HepG2 (cell line): ENCODE measurements at regions not wholly inside any gene's neighbourhood (a gene's known extent, or its start where the extent isn't known, plus 50 kb on each side); places are given as distances from the start of the nearest gene placed in this dataset.

Experiments used
- ATAC-seq: fragments of 200-7000 bp; cut with Tn5 transposase; 3 replicates; pipeline ENCODE4 v1.9.1; 2020; ENCODE audit warnings: mild to moderate bottlenecking, moderate library complexity
- BruUV-seq: library from RNA; stranded (reverse); fragments of 400-500 nt; replicated peaks from 2 replicates; lab custom pipeline; 2021; lab: Mats Ljungman, UMichigan
- CTCF ChIA-PET: fragments of 300-600 bp; formaldehyde crosslinking; extraction: SDS; loops from one replicate; lab custom pipeline; 2021; ENCODE audit warnings: low total read pairs, inconsistent platforms, low intra/inter-chr PET ratio; lab: Yijun Ruan, JAX
- POLR2A ChIA-PET: fragments of 350-600 bp; sonication (Branson Sonifier 250); formaldehyde crosslinking; loops from one replicate; lab custom pipeline; 2020; ENCODE audit warnings: antibody characterized with exemption, inconsistent platforms; lab: Yijun Ruan, JAX
- DNase-seq: peaks from one replicate; pipeline ENCODE4 v3.0.0-alpha.2; 2015; ENCODE audit warnings: low spot score
- FAIRE-seq: peaks from 3 replicates; lab custom pipeline; 2011; peaks lifted over from hg19 to GRCh38; lab: Jason Lieb, UNC
- H2AFZ ChIP-seq: one replicate; pipeline ENCODE4 v1.6.1; 2011; ENCODE audit warnings: low read length, inconsistent platforms
- H3K27ac ChIP-seq: fragments of 300-600 bp; 3 replicates; pipeline ENCODE4 v1.8.0; 2011; ENCODE audit warnings: mixed run types, mild to moderate bottlenecking, mixed read lengths, low read length, inconsistent platforms; ENCODE audit not compliant: insufficient read depth; ENCODE audit errors: extremely low read length
- H3K27me3 ChIP-seq, 2 experiments: fragments of 200-600 bp in 1 of 2; 2 replicates in 1 of 2; 3 replicates in 1 of 2; pipeline versions ENCODE4 v1.6.0 to v1.8.0; 2011; ENCODE audit warnings: low read length in 2 of 2, mild to moderate bottlenecking in 2 of 2, moderate library complexity in 2 of 2, inconsistent platforms in 1 of 2; ENCODE audit not compliant: insufficient read depth in 2 of 2, control insufficient read depth in 1 of 2
- H3K36me3 ChIP-seq, 2 experiments: fragments of 200-600 bp in 1 of 2; replicated peaks in 1 of 2; 2 replicates in 1 of 2; 3 replicates in 1 of 2; pipeline versions ENCODE4 v1.5.1 to v1.8.0; 2011; ENCODE audit warnings: low read length in 2 of 2, inconsistent platforms in 1 of 2; ENCODE audit not compliant: insufficient read depth in 2 of 2, control insufficient read depth in 1 of 2
- H3K4me1 ChIP-seq: 2 replicates; pipeline ENCODE4 v1.5.1; 2012; ENCODE audit warnings: low read length, inconsistent platforms; ENCODE audit not compliant: insufficient read depth
- H3K4me2 ChIP-seq: 2 replicates; pipeline ENCODE4 v1.6.0; 2011; ENCODE audit warnings: low read depth, low read length, inconsistent platforms
- H3K4me3 ChIP-seq, 3 experiments: fragments of 200-600 bp in 1 of 3; sonication (generic), shearing (Covaris generic) in 1 of 3; replicated peaks in 1 of 3; 2 replicates each; pipeline ENCODE4 v1.5.1; 2011 to 2016; ENCODE audit warnings: low read length in 3 of 3, inconsistent platforms in 2 of 3, low read depth in 2 of 3, mild to moderate bottlenecking in 2 of 3, control low read depth in 1 of 3, mixed read lengths in 1 of 3; ENCODE audit not compliant: insufficient read depth in 1 of 3
- H3K79me2 ChIP-seq: one replicate; pipeline ENCODE4 v1.6.1; 2011; ENCODE audit warnings: low read length, inconsistent platforms; ENCODE audit not compliant: insufficient read depth
- H3K9ac ChIP-seq: 2 replicates; pipeline ENCODE4 v1.6.0; 2011; ENCODE audit warnings: mild to moderate bottlenecking, low read depth, low read length, inconsistent platforms; ENCODE audit not compliant: insufficient read depth
- H3K9me3 ChIP-seq: 2 replicates; pipeline ENCODE4 v1.5.1; 2012; ENCODE audit warnings: mild to moderate bottlenecking, low read length
- H4K20me1 ChIP-seq: 2 replicates; pipeline ENCODE4 v1.6.0; 2011; ENCODE audit warnings: inconsistent platforms, mild to moderate bottlenecking, low read length, moderate library complexity; ENCODE audit not compliant: insufficient read depth
- MNT ChIP-seq: fragments of 450-650 bp; IDR thresholded peaks from 2 replicates; pipeline ENCODE4 v1.6.1; 2016
- SYNCRIP ChIP-seq: fragments of 200-400 bp; formaldehyde crosslinking; IDR thresholded peaks from 2 replicates; pipeline ENCODE4 v1.6.1; 2018; ENCODE audit warnings: mild to moderate bottlenecking, low read depth, low read length; ENCODE audit not compliant: insufficient read depth
- TIGD3 ChIP-seq: sonication (generic); formaldehyde crosslinking; IDR thresholded peaks from 2 replicates; pipeline ENCODE4 v1.5.1; 2020; ENCODE audit warnings: mild to moderate bottlenecking, missing genetic modification reagents, borderline replicate concordance
- ZNF180 ChIP-seq: sonication (generic); formaldehyde crosslinking; IDR thresholded peaks from 2 replicates; pipeline ENCODE4 v1.4.0; 2020; ENCODE audit warnings: low read depth, missing genetic modification reagents, borderline replicate concordance
- ZNF230 ChIP-seq: sonication (generic); formaldehyde crosslinking; IDR thresholded peaks from 2 replicates; pipeline ENCODE4 v1.4.0; 2020; ENCODE audit warnings: mild to moderate bottlenecking, missing genetic modification reagents
- ZNF280B ChIP-seq: sonication (generic); formaldehyde crosslinking; IDR thresholded peaks from 2 replicates; pipeline ENCODE4 v1.5.0; 2020; ENCODE audit warnings: missing genetic modification reagents, mild to moderate bottlenecking, borderline replicate concordance
- WGBS: methylation state at CpG from one replicate; pipeline ENCODE4 v1.1.6; 2017; ENCODE audit warnings: low lambda C conversion rate; 5-methylcytosine and 5-hydroxymethylcytosine counted together
- in situ Hi-C: cut with HindIII; loops from 2 replicates; pipeline ENCODE4 v1.10.0; 2017; ENCODE audit warnings: low pct_unique_long_range_greater_than_20kb; ENCODE audit not compliant: extremely low pct_ligation_motif_present
- intact Hi-C: fragments of 100-400 bp; cut with micrococcal nuclease; formaldehyde crosslinking; loops from one replicate; pipeline ENCODE4 v1.10.0; 2022; ENCODE audit not compliant: unreplicated experiment

GRCh38 chr20:57807401-57808263 is 97.8 kb upstream of the PMEPA1 start:
- Histone ChIP-seq H2AFZ (no peak overlapping the region), H3K9me3 (no peaks in the 10 kb centered on the region), H4K20me1 (no peaks in the 10 kb centered on the region), H3K79me2 (no peaks in the 10 kb centered on the region), H3K4me2 (no peak overlapping the region), H3K4me1 (no peaks in the 10 kb centered on the region), H3K9ac (no peak overlapping the region), H3K36me3 (no peaks in the 10 kb centered on the region), H3K27me3 (peaks cover 4 to 47% of the 10 kb centered on the region in 2 experiments; a peak in 2 of 5 replicates), H3K4me3 (no peak overlapping the region), H3K27ac (no peak overlapping the region)
- no peak for ATAC-seq
- intact Hi-C loops: no loop called here
- no TSS peak for BruUV-seq
- no peak for TF ChIP-seq SYNCRIP
- TF ChIP-seq TIGD3 (CRISPR knock-in tag): no peak
- no peak for TF ChIP-seq ZNF280B (CRISPR knock-in tag)
- no peak for TF ChIP-seq ZNF180
- no peak for TF ChIP-seq ZNF230
- TF ChIP-seq MNT: peak; percentile 75
- POLR2A ChIA-PET: no interaction called here
- no peak for DNase-seq
- no peak for FAIRE-seq
- WGBS: 6% methylated on average over 11 of the region's 11 CpGs
- CTCF ChIA-PET: no interaction called here
- in situ Hi-C loops: no loop called here
